Activated CD8-positive, alpha-beta T cell treated with anti-CD3 and anti-CD28 coated beads for 36 hours (primary cell): ENCODE measurements at regions not wholly inside any gene's neighbourhood (a gene's known extent, or its start where the extent isn't known, plus 50 kb on each side); places are given as distances from the start of the nearest gene placed in this dataset.

Experiments used
- ATAC-seq: fragments of 200-7000 bp; cut with Tn5 transposase; one replicate; pipeline ENCODE4 v1.10.0; 2021; ENCODE audit warnings: mild to moderate bottlenecking, moderate library complexity
- CTCF ChIA-PET: fragments of 350-600 bp; sonication (Branson Sonifier 250); formaldehyde crosslinking; loops from one replicate; lab custom pipeline; 2021; ENCODE audit warnings: antibody characterized with exemption; lab: Charles Lee
- POLR2A ChIA-PET: fragments of 350-600 bp; sonication (Branson Sonifier 250); formaldehyde crosslinking; loops from one replicate; lab custom pipeline; 2021; ENCODE audit warnings: antibody characterized with exemption; lab: Charles Lee
- DNase-seq: peaks from one replicate; pipeline ENCODE4 v3.0.0-alpha.2; 2020
- H3K27ac Mint-ChIP-seq: one replicate; pipeline ENCODE4 v1.8.0; 2021; ENCODE audit warnings: mild to moderate bottlenecking, mixed read lengths
- H3K27me3 Mint-ChIP-seq: one replicate; pipeline ENCODE4 v1.8.0; 2021; ENCODE audit warnings: mixed read lengths
- H3K36me3 Mint-ChIP-seq: one replicate; pipeline ENCODE4 v1.8.0; 2021; ENCODE audit warnings: low read depth, mixed read lengths
- H3K4me1 Mint-ChIP-seq: one replicate; pipeline ENCODE4 v1.8.0; 2021; ENCODE audit warnings: low read depth, mixed read lengths
- H3K4me3 Mint-ChIP-seq: one replicate; pipeline ENCODE4 v1.8.0; 2021; ENCODE audit warnings: mild to moderate bottlenecking, moderate library complexity, mixed read lengths
- H3K9me3 Mint-ChIP-seq: one replicate; pipeline ENCODE4 v1.8.0; 2021; ENCODE audit warnings: mixed read lengths
- CTCF ChIP-seq: fragments of 200-600 bp; IDR thresholded peaks from one replicate; pipeline ENCODE4 v1.8.0; 2022; ENCODE audit warnings: antibody characterized with exemption, mild to moderate bottlenecking
- intact Hi-C: fragments of 100-400 bp; cut with micrococcal nuclease; formaldehyde crosslinking; loops from one replicate; pipeline ENCODE4 v1.10.0; 2022

GRCh38 chr1:79532555-79532954 is 526.0 kb upstream of the ADGRL4 start:
- no peak for TF ChIP-seq CTCF
- no peaks in the 10 kb centered on the region for H3K4me1 Mint-ChIP-seq
- intact Hi-C loops = no loop called here
- H3K36me3 Mint-ChIP-seq = no peaks in the 10 kb centered on the region
- no peaks in the 10 kb centered on the region for H3K27me3 Mint-ChIP-seq
- DNase-seq (no peak), ATAC-seq (no peak)
- peaks cover 2% of the 10 kb centered on the region for H3K9me3 Mint-ChIP-seq
- ChIA-PET POLR2A (no interaction called here), CTCF (no interaction called here)
- H3K4me3 Mint-ChIP-seq = no peak overlapping the region
- no peak overlapping the region for H3K27ac Mint-ChIP-seq

GRCh38 chr1:79531790-79532189 is 525.3 kb upstream of the ADGRL4 start:
- TF ChIP-seq CTCF = no peak
- no peaks in the 10 kb centered on the region for H3K36me3 Mint-ChIP-seq
- ChIA-PET POLR2A (no interaction called here), CTCF (no interaction called here)
- ATAC-seq = no peak
- no peak overlapping the region for H3K4me3 Mint-ChIP-seq
- no peaks in the 10 kb centered on the region for H3K27me3 Mint-ChIP-seq
- H3K9me3 Mint-ChIP-seq = peaks cover 2% of the 10 kb centered on the region
- DNase-seq = no peak
- intact Hi-C loops = no loop called here
- no peaks in the 10 kb centered on the region for H3K4me1 Mint-ChIP-seq
- no peak overlapping the region for H3K27ac Mint-ChIP-seq

DNA sequence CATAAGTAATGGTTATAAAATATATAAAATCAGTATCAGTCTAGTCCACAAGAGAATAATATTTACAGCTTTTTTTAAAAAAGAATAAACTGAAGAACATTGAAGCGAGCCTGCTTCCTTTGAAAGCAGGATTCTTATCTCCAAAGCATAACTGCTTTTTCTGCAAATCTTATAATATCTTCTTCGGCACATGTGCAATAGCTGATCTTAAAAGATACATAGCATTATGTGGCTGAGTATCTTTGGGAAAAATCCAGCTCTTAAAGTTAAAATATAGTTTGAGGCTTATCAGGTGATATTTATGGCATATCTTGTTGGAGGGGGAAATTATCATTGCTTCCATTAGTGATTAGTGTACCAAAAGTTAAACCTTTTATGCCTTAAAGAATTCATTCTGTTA is 523.9 kb upstream of the ADGRL4 start:
- H3K27me3 Mint-ChIP-seq = no peaks in the 10 kb centered on the region
- H3K9me3 Mint-ChIP-seq = no peaks in the 10 kb centered on the region
- TF ChIP-seq CTCF = no peak
- ChIA-PET POLR2A (no interaction called here), CTCF (no interaction called here)
- no peak overlapping the region for H3K4me3 Mint-ChIP-seq
- no peak for ATAC-seq
- H3K36me3 Mint-ChIP-seq = no peaks in the 10 kb centered on the region
- no peak overlapping the region for H3K27ac Mint-ChIP-seq
- H3K4me1 Mint-ChIP-seq = no peaks in the 10 kb centered on the region
- intact Hi-C loops = no loop called here
- DNase-seq = no peak

DNA sequence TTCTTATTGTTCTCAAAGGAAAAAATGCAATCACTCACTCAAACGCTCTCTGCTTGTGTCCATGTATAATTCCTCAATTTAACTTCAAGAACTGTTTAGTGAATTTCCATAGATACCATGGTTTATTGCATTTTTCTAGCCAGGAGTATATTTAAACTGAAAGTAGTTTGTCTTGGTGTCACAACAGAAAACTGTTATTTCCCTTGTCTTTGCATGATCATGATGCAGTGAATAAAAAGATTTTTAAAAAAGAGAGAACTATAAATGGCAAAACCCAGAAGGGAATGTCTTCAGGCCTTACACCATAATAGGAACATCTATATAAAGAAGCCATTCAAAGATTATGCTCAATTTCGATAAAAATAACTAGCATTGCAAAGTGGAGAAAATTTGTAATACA is 523.5 kb upstream of the ADGRL4 start:
- Mint-ChIP-seq H3K4me1 (no peaks in the 10 kb centered on the region), H3K4me3 (no peak overlapping the region), H3K36me3 (no peaks in the 10 kb centered on the region), H3K27ac (no peak overlapping the region), H3K27me3 (no peaks in the 10 kb centered on the region), H3K9me3 (peaks cover 3% of the 10 kb centered on the region)
- ChIA-PET CTCF (no interaction called here), POLR2A (no interaction called here)
- intact Hi-C loops = no loop called here
- DNase-seq (no peak), ATAC-seq (no peak)
- no peak for TF ChIP-seq CTCF

- no peak for ATAC-seq
- Mint-ChIP-seq H3K9me3 (peaks cover 13% of the 10 kb centered on the region), H3K27me3 (no peaks in the 10 kb centered on the region), H3K4me3 (no peak overlapping the region), H3K36me3 (no peaks in the 10 kb centered on the region), H3K4me1 (no peaks in the 10 kb centered on the region), H3K27ac (no peak overlapping the region)
- ChIA-PET POLR2A (no interaction called here), CTCF (no interaction called here)
- no peak for TF ChIP-seq CTCF
- no peak for DNase-seq
- intact Hi-C loops = no loop called here
Measured at GRCh38 chr1:79524126-79524525, 517.6 kb upstream of the ADGRL4 start.
